Skeletal muscle satellite cell (primary cell): ENCODE measurements at regions not wholly inside any gene's neighbourhood (a gene's known extent, or its start where the extent isn't known, plus 50 kb on each side); places are given as distances from the start of the nearest gene placed in this dataset.

Experiments
- H3K27me3 ChIP-seq: 2 replicates; pipeline ENCODE4 v1.7.0; 2013; ENCODE audit warnings: low read length; ENCODE audit not compliant: control insufficient read depth, insufficient read depth
- H3K36me3 ChIP-seq: 2 replicates; pipeline ENCODE4 v1.7.0; 2013; ENCODE audit warnings: mild to moderate bottlenecking, control low read depth, low read length; ENCODE audit not compliant: insufficient read depth
- H3K4me1 ChIP-seq: 2 replicates; pipeline ENCODE4 v1.7.0; 2013; ENCODE audit warnings: low read length; ENCODE audit not compliant: control insufficient read depth, insufficient read depth
- H3K4me2 ChIP-seq: 2 replicates; pipeline ENCODE4 v1.7.0; 2013; ENCODE audit warnings: mild to moderate bottlenecking, low read length
- H3K4me3 ChIP-seq: 2 replicates; pipeline ENCODE4 v1.7.0; 2013; ENCODE audit warnings: low read length
- H3K9ac ChIP-seq: 2 replicates; pipeline ENCODE4 v1.7.0; 2013; ENCODE audit warnings: mild to moderate bottlenecking, low read depth, low read length, moderate library complexity
- H3K9me3 ChIP-seq: replicated peaks from 2 replicates; pipeline ENCODE4 v1.7.0; 2013; ENCODE audit warnings: mild to moderate bottlenecking, control low read depth, low read length

DNA sequence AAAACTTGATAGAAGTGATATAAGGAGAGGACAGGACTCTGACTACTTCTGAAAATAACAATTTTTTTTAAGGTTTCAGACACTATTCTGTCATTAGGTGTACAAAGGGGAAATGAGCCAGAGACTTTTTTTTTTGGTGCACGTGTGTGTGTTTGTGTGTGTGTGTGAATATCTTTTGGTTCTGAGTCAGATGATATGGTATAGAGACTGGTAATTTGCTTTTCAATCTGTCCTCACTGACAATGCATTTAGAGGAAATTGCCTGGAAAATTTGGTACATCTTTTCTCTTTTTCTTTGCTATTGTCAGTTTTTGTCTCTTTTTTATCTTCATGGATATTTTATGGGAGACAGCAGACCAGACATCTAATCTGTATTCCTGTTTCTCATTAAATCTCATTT lies 59.3 kb downstream of the DDIT4L start:
- Histone ChIP-seq H3K36me3 (no peaks in the 10 kb centered on the region), H3K4me3 (no peak overlapping the region), H3K9me3 (no peaks in the 10 kb centered on the region), H3K27me3 (no peaks in the 10 kb centered on the region), H3K4me2 (no peak overlapping the region), H3K9ac (no peak overlapping the region), H3K4me1 (no peaks in the 10 kb centered on the region)

DNA sequence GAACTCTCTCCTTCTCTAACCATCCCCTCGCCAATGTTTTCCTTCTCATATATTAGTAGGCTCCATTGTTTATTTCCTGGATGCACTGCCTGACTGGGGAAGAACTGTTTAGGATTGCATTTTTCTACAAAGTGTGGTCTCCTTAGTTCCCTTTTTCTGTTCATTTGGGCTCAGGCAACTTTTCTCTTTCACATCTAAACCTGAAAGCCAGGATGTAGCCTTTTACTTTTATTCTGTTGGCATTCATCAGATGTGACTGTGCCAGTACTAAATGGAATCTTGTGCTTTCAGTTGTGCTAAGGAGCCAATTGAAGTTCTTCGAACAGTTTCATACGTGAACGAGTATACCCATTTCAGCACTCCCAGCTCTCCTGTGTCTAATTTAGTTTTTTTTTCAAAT lies 59.8 kb downstream of the DDIT4L start:
- Histone ChIP-seq H3K36me3 (no peaks in the 10 kb centered on the region), H3K27me3 (no peaks in the 10 kb centered on the region), H3K9me3 (no peaks in the 10 kb centered on the region), H3K4me1 (no peaks in the 10 kb centered on the region), H3K4me2 (no peak overlapping the region), H3K9ac (no peak overlapping the region), H3K4me3 (no peak overlapping the region)

DNA sequence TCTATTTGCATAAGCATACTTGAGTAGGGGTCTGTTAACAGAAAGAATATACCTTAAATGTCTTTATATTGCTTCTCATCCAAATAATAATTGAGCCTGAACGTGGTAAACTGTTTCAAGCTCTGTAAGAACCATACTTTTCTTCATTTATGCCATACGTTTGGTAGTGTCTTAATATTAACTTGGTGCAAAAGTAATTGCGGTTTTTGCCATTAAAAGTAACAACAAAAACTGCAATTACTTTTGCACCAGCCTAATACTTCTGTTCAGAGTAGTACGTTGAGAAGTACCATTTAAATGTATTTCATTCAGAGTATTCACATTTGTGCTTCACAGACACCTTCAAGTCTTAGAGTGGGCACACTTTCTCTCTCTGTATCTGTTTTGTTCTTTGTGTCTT lies 60.5 kb downstream of the DDIT4L start:
- Histone ChIP-seq H3K4me3 (no peak overlapping the region), H3K9ac (no peak overlapping the region), H3K36me3 (no peaks in the 10 kb centered on the region), H3K9me3 (no peaks in the 10 kb centered on the region), H3K4me2 (no peak overlapping the region), H3K4me1 (no peaks in the 10 kb centered on the region), H3K27me3 (no peaks in the 10 kb centered on the region)

DNA sequence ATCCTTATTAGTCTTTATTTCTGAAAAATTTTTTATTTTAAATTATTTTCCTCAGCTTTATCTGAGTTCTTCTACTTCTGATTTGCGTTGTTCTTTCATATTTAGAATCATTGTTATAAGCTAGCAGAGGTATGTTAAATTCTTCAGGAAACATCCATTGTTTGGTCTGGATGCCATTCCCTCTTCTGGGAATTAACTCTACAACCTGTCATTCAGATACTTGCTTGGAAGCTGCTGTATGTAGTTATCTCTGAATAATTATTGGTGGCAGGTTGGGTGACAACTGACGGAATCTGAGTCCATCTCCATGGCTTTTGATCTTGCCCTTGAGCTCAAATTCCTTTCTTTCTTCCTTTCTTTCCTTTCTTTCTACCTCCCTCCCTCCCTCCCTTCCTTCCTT lies 61.9 kb downstream of the DDIT4L start:
- Histone ChIP-seq H3K4me2 (no peak overlapping the region), H3K9me3 (no peaks in the 10 kb centered on the region), H3K4me3 (no peak overlapping the region), H3K36me3 (no peaks in the 10 kb centered on the region), H3K9ac (no peak overlapping the region), H3K4me1 (no peaks in the 10 kb centered on the region), H3K27me3 (no peaks in the 10 kb centered on the region)

DNA sequence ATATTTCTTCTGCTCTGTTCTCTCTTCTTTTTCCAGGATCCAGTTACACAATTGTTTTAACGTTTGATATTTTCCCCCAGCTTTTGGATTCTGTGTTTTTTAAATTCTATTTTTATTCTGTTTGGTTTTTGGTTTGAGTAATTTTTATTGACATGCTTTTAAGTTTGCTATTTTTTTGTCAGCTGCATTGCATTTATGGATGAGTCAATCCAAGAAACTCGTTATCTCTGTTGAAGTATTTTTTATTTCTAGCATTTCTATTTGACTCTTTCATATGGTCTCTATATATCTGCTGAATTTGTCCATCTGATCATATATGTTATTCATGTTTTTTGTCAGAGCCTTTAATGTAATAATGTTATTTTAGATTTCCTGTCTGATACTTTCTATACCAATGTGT lies 65.6 kb downstream of the DDIT4L start:
- Histone ChIP-seq H3K4me2 (no peak overlapping the region), H3K9me3 (no peaks in the 10 kb centered on the region), H3K9ac (no peak overlapping the region), H3K27me3 (no peaks in the 10 kb centered on the region), H3K4me3 (no peak overlapping the region), H3K36me3 (no peaks in the 10 kb centered on the region), H3K4me1 (no peaks in the 10 kb centered on the region)

DNA sequence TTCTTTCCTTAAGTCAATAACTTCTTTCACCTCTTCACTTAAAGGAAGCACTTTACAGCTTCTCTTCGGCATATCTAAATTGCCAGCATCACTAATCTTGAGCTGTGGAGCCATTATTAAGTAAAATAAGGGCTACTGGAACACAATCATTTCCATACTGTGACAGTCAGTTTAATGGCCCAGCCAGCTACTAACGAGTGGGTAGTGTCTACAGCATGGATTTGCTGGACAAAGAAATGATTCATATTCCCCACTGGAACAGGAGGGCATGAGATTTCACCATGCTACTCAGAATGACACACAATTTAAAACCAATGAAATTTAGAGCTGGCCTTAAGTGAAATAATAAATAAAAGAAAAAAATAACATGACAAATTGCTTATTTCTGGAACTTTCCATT lies 72.1 kb downstream of the DDIT4L start:
- Histone ChIP-seq H3K9me3 (no peaks in the 10 kb centered on the region), H3K4me2 (no peak overlapping the region), H3K4me3 (no peak overlapping the region), H3K27me3 (no peaks in the 10 kb centered on the region), H3K9ac (no peak overlapping the region), H3K4me1 (no peaks in the 10 kb centered on the region), H3K36me3 (no peaks in the 10 kb centered on the region)

DNA sequence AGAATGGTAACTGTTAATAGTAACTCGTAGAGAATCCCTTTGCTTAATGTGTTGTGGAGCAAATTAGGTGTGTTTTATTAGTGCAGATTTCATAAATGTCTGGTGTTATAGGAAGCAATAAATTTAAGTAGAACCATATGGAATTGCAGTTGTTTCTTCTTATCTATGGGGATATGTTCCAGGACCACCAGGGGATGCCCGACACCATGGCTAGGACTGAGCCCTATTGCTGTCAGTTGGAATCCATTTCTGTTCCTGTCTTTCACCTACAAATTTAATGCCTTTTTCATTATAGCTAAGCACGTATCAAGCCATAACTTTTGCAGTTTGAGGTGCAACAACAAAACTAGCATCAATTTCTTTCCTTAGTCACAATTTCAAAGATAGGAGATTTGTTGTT lies 72.5 kb downstream of the DDIT4L start:
- Histone ChIP-seq H3K4me2 (no peak overlapping the region), H3K9me3 (no peaks in the 10 kb centered on the region), H3K4me3 (no peak overlapping the region), H3K9ac (no peak overlapping the region), H3K36me3 (no peaks in the 10 kb centered on the region), H3K4me1 (no peaks in the 10 kb centered on the region), H3K27me3 (no peaks in the 10 kb centered on the region)

DNA sequence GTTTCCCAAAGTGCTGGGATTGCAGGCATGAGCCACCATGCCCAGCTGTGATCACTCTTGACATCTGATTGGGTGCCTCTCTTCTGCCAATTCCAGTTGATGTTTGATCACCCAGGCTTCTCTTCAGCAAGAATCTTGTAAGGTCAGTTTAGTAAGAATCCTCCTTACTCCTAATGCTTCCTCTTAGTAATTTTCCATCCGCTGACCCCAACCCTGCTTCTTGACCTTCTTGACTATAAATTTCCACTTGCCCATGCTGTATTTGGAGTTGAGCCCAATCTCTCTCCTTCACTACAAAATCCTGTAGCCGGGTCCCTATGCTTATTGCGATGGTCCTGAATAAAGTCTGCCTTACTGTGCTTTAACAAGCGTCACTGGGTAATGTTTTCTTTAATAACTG lies 75.4 kb downstream of the DDIT4L start:
- Histone ChIP-seq H3K9me3 (no peaks in the 10 kb centered on the region), H3K9ac (no peak overlapping the region), H3K4me3 (no peak overlapping the region), H3K27me3 (no peaks in the 10 kb centered on the region), H3K4me1 (no peaks in the 10 kb centered on the region), H3K4me2 (no peak overlapping the region), H3K36me3 (no peaks in the 10 kb centered on the region)

DNA sequence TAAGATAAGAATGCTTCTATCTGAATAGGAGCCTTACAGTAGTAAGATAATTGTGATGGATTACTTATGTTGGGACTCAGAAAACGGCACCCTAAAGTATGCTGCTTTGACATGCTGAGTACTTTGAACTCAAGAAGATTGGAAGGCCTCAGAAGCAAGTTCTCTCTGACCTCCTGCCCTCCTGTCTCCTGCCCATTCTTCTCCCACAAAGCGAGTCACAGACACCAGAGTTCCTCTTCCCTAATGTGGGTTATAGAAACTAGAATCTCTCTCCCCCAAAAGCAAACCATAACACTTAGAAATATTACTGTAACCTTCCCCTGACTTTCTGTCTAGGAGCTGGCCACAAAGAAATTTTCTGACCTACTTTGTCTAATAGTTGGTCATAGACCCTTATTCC lies 76.5 kb downstream of the DDIT4L start:
- no peaks in the 10 kb centered on the region for H3K36me3 ChIP-seq
- H3K9me3 ChIP-seq, result no peaks in the 10 kb centered on the region
- no peak overlapping the region for H3K4me2 ChIP-seq
- H3K27me3 ChIP-seq, result no peaks in the 10 kb centered on the region
- no peaks in the 10 kb centered on the region for H3K4me1 ChIP-seq
- H3K4me3 ChIP-seq, result no peak overlapping the region
- H3K9ac ChIP-seq, result no peak overlapping the region

DNA sequence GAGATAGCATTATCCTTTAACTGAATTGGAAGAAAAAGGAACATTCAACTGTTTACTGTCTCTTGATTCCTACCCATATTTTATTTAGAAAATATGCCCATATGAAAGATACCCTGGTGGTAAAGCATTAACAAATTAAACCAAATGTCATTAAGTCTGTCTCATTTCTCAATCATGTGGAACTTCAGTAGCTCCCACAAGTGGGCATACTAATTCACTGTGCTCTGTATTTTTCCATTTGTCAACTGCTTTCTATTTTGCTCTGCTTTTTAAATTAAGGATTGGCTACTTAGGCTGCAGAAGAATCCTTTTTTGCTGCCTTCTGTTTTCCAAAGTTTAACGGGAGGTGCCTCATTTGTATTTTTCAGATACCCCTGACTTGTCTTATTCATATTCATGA lies 77.2 kb downstream of the DDIT4L start:
- Histone ChIP-seq H3K9ac (no peak overlapping the region), H3K9me3 (no peaks in the 10 kb centered on the region), H3K27me3 (no peaks in the 10 kb centered on the region), H3K4me3 (no peak overlapping the region), H3K4me2 (no peak overlapping the region), H3K4me1 (no peaks in the 10 kb centered on the region), H3K36me3 (no peaks in the 10 kb centered on the region)

DNA sequence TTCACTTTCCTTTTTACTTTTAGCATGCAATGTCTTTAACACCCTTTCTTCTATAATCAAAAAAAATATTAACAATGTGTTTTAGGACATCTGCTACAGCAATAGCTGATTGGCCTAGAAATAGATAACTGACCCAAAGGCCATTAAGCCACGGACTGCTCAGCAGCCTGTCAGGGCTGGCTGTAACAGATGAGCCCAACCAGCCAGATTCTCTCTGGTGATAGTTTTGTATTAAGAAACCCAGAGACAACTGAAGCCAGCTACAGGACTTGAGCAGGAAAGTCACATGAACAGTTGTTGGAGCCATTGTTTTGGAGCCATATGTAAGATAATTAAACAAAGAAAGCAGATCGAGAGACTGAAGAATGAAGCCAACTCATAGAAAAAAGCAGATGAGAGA lies 80.3 kb downstream of the DDIT4L start:
- no peak overlapping the region for H3K9ac ChIP-seq
- H3K9me3 ChIP-seq, result no peaks in the 10 kb centered on the region
- H3K36me3 ChIP-seq, result no peaks in the 10 kb centered on the region
- no peak overlapping the region for H3K4me3 ChIP-seq
- no peaks in the 10 kb centered on the region for H3K27me3 ChIP-seq
- no peaks in the 10 kb centered on the region for H3K4me1 ChIP-seq
- H3K4me2 ChIP-seq, result no peak overlapping the region

DNA sequence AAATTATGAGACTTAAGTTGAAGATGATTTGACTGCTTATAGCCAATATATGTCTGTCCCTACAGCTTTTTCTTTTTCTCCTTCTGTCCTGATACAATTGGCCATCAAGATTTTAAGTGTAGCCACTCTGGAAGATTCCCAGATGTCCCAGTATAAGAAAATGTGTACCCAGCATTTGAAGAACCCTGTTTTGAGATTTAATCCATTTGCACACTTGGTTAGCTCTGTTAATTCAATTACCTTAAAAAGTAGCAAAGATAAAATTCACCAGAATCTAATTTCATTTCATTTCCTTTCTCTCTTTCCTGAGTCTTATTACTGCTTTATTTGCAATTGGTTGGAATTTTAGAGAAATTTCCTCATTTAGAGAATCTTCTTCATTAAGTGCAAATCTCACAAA lies 81.4 kb downstream of the DDIT4L start:
- H3K4me2 ChIP-seq, result no peak overlapping the region
- no peaks in the 10 kb centered on the region for H3K36me3 ChIP-seq
- no peak overlapping the region for H3K4me3 ChIP-seq
- H3K9me3 ChIP-seq, result no peaks in the 10 kb centered on the region
- H3K9ac ChIP-seq, result no peak overlapping the region
- H3K27me3 ChIP-seq, result no peaks in the 10 kb centered on the region
- no peaks in the 10 kb centered on the region for H3K4me1 ChIP-seq

DNA sequence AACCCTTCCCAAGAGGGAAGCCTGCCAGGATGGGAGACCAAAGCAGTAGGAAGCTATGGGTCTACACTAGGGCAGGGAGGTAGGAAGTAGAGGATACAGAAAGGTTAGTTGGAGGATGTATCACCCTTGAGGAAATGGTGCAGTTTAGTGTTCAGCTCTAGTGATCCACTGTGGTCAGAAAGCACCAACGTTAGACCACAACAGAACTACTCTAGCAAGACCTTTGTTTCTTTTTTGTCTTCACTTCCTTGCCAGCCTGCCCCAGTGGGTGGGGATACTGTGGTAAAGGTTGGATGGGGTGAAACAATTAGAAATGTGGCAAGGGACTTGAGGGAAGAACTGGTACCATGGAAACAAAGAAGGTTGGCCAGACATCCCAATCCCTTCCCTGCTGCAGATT lies 83.3 kb downstream of the DDIT4L start:
- H3K4me3 ChIP-seq, result no peak overlapping the region
- no peaks in the 10 kb centered on the region for H3K27me3 ChIP-seq
- no peaks in the 10 kb centered on the region for H3K4me1 ChIP-seq
- H3K9me3 ChIP-seq, result no peaks in the 10 kb centered on the region
- no peaks in the 10 kb centered on the region for H3K36me3 ChIP-seq
- no peak overlapping the region for H3K4me2 ChIP-seq
- H3K9ac ChIP-seq, result no peak overlapping the region
